Panc1 (cell line): ENCODE measurements at regions not wholly inside any gene's neighbourhood (a gene's known extent, or its start where the extent isn't known, plus 50 kb on each side); places are given as distances from the start of the nearest gene placed in this dataset.

Source experiments
- ATAC-seq: fragments of 200-7000 bp; cut with Tn5 transposase; 2 replicates; pipeline ENCODE4 v1.9.1; 2020; ENCODE audit warnings: mild to moderate bottlenecking, moderate library complexity
- BruUV-seq: library from RNA; stranded (reverse); fragments of 400-500 nt; replicated peaks from 2 replicates; lab custom pipeline; 2021; lab: Mats Ljungman, UMichigan
- CTCF ChIA-PET: fragments of 300-600 bp; sonication (Branson Sonifier 250); formaldehyde crosslinking; loops from one replicate; lab custom pipeline; 2022; ENCODE audit warnings: antibody characterized with exemption; lab: Charles Lee
- POLR2A ChIA-PET: fragments of 300-600 bp; sonication (Branson Sonifier 250); formaldehyde crosslinking; loops from one replicate; lab custom pipeline; 2022; ENCODE audit warnings: antibody characterized with exemption; lab: Charles Lee
- DNase-seq: peaks from one replicate; pipeline ENCODE4 v3.0.0-alpha.2; 2010; ENCODE audit warnings: low read depth, low spot score
- H3K27ac ChIP-seq: 2 replicates; pipeline ENCODE4 v1.5.1; 2011; ENCODE audit warnings: mild to moderate bottlenecking, low read length, inconsistent platforms
- H3K27me3 ChIP-seq: fragments of 200-500 bp; sonication (Bioruptor generic); 2 replicates; pipeline ENCODE4 v1.6.0; 2014; ENCODE audit warnings: low read length, inconsistent platforms; ENCODE audit not compliant: control insufficient read depth, insufficient read depth
- H3K36me3 ChIP-seq: fragments of 200-500 bp; sonication (Bioruptor generic); 2 replicates; pipeline ENCODE4 v1.5.1; 2014; ENCODE audit warnings: inconsistent platforms, mild to moderate bottlenecking, low read length, moderate library complexity; ENCODE audit not compliant: control insufficient read depth, insufficient read depth
- H3K4me1 ChIP-seq: 2 replicates; pipeline ENCODE4 v1.5.1; 2011; ENCODE audit warnings: inconsistent platforms, mild to moderate bottlenecking, low read length, moderate library complexity; ENCODE audit not compliant: control insufficient read depth, insufficient read depth
- H3K4me3 ChIP-seq, 2 experiments: 2 replicates each; pipeline ENCODE4 v1.5.1; 2011 to 2012; ENCODE audit warnings: low read depth in 2 of 2, low read length in 2 of 2, mild to moderate bottlenecking in 2 of 2, inconsistent platforms in 1 of 2, moderate library complexity in 1 of 2
- H3K9me3 ChIP-seq: fragments of 200-500 bp; sonication (Bioruptor generic); 2 replicates; pipeline ENCODE4 v1.5.1; 2014; ENCODE audit warnings: low read depth, mild to moderate bottlenecking, inconsistent platforms, low read length, moderate library complexity; ENCODE audit not compliant: control insufficient read depth, insufficient read depth
- POLR2AphosphoS5 ChIP-seq: IDR thresholded peaks from 2 replicates; pipeline ENCODE4 v1.6.1; 2012; ENCODE audit warnings: mild to moderate bottlenecking, low read depth, low read length, moderate library complexity
- SIN3A ChIP-seq: IDR thresholded peaks from 2 replicates; pipeline ENCODE4 v1.6.1; 2012; ENCODE audit warnings: low read depth, mild to moderate bottlenecking, low read length, moderate library complexity, borderline replicate concordance; ENCODE audit not compliant: insufficient read depth
- TCF7L2 ChIP-seq: IDR thresholded peaks from 2 replicates; pipeline ENCODE4 v1.6.1; 2011; ENCODE audit warnings: mild to moderate bottlenecking, low read depth, low read length, inconsistent platforms
- in situ Hi-C: cut with HindIII; loops from 2 replicates; pipeline ENCODE4 v1.10.0; 2016; ENCODE audit warnings: low sequenced_read_pairs, low pct_unique_long_range_greater_than_20kb
- intact Hi-C: fragments of 100-400 bp; cut with micrococcal nuclease; formaldehyde crosslinking; loops from one replicate; pipeline ENCODE4 v1.10.0; 2022; ENCODE audit not compliant: unreplicated experiment
- TF ChIP-seq, protein P1 (sequence below): fragments of 450-650 bp; IDR thresholded peaks from 2 replicates; pipeline ENCODE4 v1.5.1; 2017; ENCODE audit warnings: mild to moderate bottlenecking
- TF ChIP-seq, protein P2 (sequence below), 2 experiments: IDR thresholded peaks; 2 replicates each; pipeline ENCODE4 v1.6.1; 2011 to 2012; ENCODE audit warnings: low read depth in 2 of 2, control low read depth in 1 of 2, low read length in 1 of 2, mild to moderate bottlenecking in 1 of 2, moderate library complexity in 1 of 2; ENCODE audit not compliant: insufficient read depth in 1 of 2

GRCh38 chr14:54108481-54109471 is 152.2 kb upstream of the BMP4 start:
- ATAC-seq (no peak; the same call in 1 of the 2 replicates), DNase-seq (no peak)
- in situ Hi-C loops (no loop called here), intact Hi-C loops (no loop called here)
- H3K27me3 ChIP-seq = no peaks in the 10 kb centered on the region
- ChIA-PET POLR2A (no interaction called here), CTCF (no interaction called here)
- no peak overlapping the region for H3K27ac ChIP-seq
- no peaks in the 10 kb centered on the region for H3K36me3 ChIP-seq
- no peaks in the 10 kb centered on the region for H3K9me3 ChIP-seq
- BruUV-seq = no TSS peak
- H3K4me1 ChIP-seq = no peaks in the 10 kb centered on the region
- H3K4me3 ChIP-seq = no peak overlapping the region
- TF ChIP-seq TCF7L2 (no peak), SIN3A (no peak), POLR2AphosphoS5 (no peak)
- TF ChIP-seq, protein P1, sequence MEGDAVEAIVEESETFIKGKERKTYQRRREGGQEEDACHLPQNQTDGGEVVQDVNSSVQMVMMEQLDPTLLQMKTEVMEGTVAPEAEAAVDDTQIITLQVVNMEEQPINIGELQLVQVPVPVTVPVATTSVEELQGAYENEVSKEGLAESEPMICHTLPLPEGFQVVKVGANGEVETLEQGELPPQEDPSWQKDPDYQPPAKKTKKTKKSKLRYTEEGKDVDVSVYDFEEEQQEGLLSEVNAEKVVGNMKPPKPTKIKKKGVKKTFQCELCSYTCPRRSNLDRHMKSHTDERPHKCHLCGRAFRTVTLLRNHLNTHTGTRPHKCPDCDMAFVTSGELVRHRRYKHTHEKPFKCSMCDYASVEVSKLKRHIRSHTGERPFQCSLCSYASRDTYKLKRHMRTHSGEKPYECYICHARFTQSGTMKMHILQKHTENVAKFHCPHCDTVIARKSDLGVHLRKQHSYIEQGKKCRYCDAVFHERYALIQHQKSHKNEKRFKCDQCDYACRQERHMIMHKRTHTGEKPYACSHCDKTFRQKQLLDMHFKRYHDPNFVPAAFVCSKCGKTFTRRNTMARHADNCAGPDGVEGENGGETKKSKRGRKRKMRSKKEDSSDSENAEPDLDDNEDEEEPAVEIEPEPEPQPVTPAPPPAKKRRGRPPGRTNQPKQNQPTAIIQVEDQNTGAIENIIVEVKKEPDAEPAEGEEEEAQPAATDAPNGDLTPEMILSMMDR = no peak
- TF ChIP-seq, protein P2, sequence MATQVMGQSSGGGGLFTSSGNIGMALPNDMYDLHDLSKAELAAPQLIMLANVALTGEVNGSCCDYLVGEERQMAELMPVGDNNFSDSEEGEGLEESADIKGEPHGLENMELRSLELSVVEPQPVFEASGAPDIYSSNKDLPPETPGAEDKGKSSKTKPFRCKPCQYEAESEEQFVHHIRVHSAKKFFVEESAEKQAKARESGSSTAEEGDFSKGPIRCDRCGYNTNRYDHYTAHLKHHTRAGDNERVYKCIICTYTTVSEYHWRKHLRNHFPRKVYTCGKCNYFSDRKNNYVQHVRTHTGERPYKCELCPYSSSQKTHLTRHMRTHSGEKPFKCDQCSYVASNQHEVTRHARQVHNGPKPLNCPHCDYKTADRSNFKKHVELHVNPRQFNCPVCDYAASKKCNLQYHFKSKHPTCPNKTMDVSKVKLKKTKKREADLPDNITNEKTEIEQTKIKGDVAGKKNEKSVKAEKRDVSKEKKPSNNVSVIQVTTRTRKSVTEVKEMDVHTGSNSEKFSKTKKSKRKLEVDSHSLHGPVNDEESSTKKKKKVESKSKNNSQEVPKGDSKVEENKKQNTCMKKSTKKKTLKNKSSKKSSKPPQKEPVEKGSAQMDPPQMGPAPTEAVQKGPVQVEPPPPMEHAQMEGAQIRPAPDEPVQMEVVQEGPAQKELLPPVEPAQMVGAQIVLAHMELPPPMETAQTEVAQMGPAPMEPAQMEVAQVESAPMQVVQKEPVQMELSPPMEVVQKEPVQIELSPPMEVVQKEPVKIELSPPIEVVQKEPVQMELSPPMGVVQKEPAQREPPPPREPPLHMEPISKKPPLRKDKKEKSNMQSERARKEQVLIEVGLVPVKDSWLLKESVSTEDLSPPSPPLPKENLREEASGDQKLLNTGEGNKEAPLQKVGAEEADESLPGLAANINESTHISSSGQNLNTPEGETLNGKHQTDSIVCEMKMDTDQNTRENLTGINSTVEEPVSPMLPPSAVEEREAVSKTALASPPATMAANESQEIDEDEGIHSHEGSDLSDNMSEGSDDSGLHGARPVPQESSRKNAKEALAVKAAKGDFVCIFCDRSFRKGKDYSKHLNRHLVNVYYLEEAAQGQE (IDR thresholded peaks at IDR 0.05; ENCODE audit: insufficient read depth in 1 of 2, low read depth in 2 of 2, low read length in 1 of 2) = no peak

DNA sequence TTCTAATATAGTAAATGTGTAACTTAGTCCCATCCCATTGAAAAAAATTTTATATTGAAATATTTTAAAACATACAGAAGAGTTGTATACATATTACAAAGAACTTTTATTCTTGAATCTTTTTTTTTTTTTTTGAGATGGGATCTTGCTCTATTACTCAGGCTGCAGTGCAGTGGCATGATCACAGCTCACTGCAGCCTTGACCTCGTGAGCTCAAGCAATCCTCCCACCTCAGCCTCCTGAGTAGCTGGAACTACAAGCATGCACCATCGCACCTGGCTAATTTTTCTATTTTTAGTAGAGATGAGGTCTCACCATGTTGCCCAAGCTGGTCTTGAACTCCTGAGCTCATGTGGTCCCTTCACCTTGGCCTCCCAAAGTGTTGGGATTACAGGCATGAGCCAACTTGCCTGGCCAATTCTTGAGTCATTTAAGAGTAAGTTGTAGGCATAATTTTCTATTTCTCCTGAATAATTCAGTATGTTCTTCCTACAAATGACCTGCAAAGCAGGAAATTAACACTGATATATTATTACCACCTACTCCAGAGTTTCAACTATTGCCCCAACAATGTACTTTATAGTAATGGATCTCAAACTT is 153.0 kb upstream of the BMP4 start:
- Histone ChIP-seq H3K27me3 (no peaks in the 10 kb centered on the region), H3K9me3 (no peaks in the 10 kb centered on the region), H3K4me1 (no peaks in the 10 kb centered on the region), H3K36me3 (no peaks in the 10 kb centered on the region), H3K4me3 (no peak overlapping the region), H3K27ac (no peak overlapping the region)
- DNase-seq (no peak), ATAC-seq (no peak)
- BruUV-seq = no TSS peak
- ChIA-PET CTCF (no interaction called here), POLR2A (no interaction called here)
- intact Hi-C loops = no loop called here
- in situ Hi-C loops = no loop called here
- TF ChIP-seq POLR2AphosphoS5 = no peak
- TF ChIP-seq TCF7L2 = no peak
- no peak for TF ChIP-seq SIN3A
- TF ChIP-seq, protein P2 (IDR thresholded peaks at IDR 0.05; ENCODE audit: insufficient read depth in 1 of 2, low read depth in 2 of 2, low read length in 1 of 2) = no peak
- TF ChIP-seq, protein P1 = no peak
